ENCODE measurements at regions not wholly inside any gene's neighbourhood (a gene's known extent, or its start where the extent isn't known, plus 50 kb on each side); places are given as distances from the start of the nearest gene placed in this dataset.

DNA sequence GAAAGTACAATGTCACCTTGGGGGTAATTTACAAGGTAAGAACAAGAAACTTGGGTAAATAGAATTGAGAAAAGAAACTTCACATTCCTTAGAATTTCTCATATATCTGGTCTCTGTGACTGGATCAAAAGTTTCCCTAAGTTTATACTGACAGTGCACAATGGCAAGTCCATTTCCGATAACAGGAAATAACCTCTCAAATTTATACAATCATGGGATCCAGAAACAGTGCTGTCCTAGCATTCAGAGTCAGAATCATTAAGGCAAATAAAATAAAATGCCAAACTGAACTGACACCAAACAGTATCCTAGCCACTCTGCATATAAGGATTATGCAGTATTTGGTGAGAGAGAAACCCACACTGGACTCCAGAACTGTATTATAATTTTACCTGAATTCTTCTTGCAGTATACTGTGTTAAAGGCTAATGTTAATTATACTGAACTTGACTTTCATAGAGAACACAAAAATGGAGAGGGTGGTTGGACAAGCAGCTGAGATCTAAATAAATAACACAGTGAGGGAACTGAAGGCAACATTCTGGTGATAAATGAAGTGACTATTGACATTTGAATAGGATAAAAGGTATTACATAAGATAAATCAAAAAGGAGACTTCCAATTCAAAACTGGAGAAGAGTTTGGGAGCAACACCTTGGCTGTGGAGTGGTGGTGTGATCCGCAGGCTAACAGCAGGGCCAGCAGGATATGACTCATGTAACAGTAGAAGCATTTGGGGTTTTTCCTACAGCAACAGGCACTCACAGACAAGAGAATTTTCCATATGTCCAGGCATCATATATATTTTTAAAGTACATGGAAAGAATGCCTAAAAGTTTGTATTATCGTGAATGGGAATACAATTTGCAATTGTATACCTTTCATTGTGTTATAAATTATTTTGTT, 932.5 kb upstream of the MIR17HG start:
- TF ChIP-seq CTCF (IDR thresholded peaks at IDR 0.05; ENCODE audit: insufficient read depth, low read length), result no peak
- TF ChIP-seq POLR2AphosphoS5 (IDR thresholded peaks at IDR 0.05; ENCODE audit: low read depth), result no peak
- no peak for TF ChIP-seq GABPA (IDR thresholded peaks at IDR 0.05; ENCODE audit: low read depth)
